ENCODE measurements at regions not wholly inside any gene's neighbourhood (a gene's known extent, or its start where the extent isn't known, plus 50 kb on each side); places are given as distances from the start of the nearest gene placed in this dataset.

GRCh38 chr18:44599412-44599811, 81.3 kb upstream of the SETBP1 start:
- TF ChIP-seq SIN3A (IDR thresholded peaks at IDR 0.05; ENCODE audit: borderline replicate concordance, insufficient read depth, low read length) = no peak

GRCh38 chr18:44601447-44601846, 79.2 kb upstream of the SETBP1 start:
- TF ChIP-seq FOXP2 (optimal IDR thresholded peaks at IDR 0.05; ENCODE audit: borderline replicate concordance, extremely low read depth, extremely low read length, insufficient read depth) = no peak
- no peak for TF ChIP-seq SIN3A (IDR thresholded peaks at IDR 0.05; ENCODE audit: borderline replicate concordance, insufficient read depth, low read length)
- no peak for TF ChIP-seq POLR2AphosphoS5 (IDR thresholded peaks at IDR 0.05; ENCODE audit: low read depth, low read length)
- no peak for TF ChIP-seq REST (IDR thresholded peaks at IDR 0.05; ENCODE audit: insufficient read depth in 1 of 2, low read depth in 2 of 2, low read length in 2 of 2)
- no peak for TF ChIP-seq TAF1 (IDR thresholded peaks at IDR 0.05; ENCODE audit: borderline replicate concordance, insufficient read depth, low read length)

GRCh38 chr18:44602380-44602779, 78.3 kb upstream of the SETBP1 start:
- TF ChIP-seq SIN3A (IDR thresholded peaks at IDR 0.05; ENCODE audit: borderline replicate concordance, insufficient read depth, low read length) = no peak
- TF ChIP-seq REST (IDR thresholded peaks at IDR 0.05; ENCODE audit: insufficient read depth in 1 of 2, low read depth in 2 of 2, low read length in 2 of 2) = no peak
- no peak for TF ChIP-seq FOXP2 (optimal IDR thresholded peaks at IDR 0.05; ENCODE audit: borderline replicate concordance, extremely low read depth, extremely low read length, insufficient read depth)
- no peak for TF ChIP-seq POLR2AphosphoS5 (IDR thresholded peaks at IDR 0.05; ENCODE audit: low read depth, low read length)
- TF ChIP-seq TAF1 (IDR thresholded peaks at IDR 0.05; ENCODE audit: borderline replicate concordance, insufficient read depth, low read length) = no peak

- TF ChIP-seq POLR2AphosphoS5 (IDR thresholded peaks at IDR 0.05; ENCODE audit: low read depth, low read length) (no peak), SIN3A (IDR thresholded peaks at IDR 0.05; ENCODE audit: borderline replicate concordance, insufficient read depth, low read length) (no peak), TAF1 (IDR thresholded peaks at IDR 0.05; ENCODE audit: borderline replicate concordance, insufficient read depth, low read length) (no peak), REST (IDR thresholded peaks at IDR 0.05; ENCODE audit: insufficient read depth in 1 of 2, low read depth in 2 of 2, low read length in 2 of 2) (no peak), FOXP2 (optimal IDR thresholded peaks at IDR 0.05; ENCODE audit: borderline replicate concordance, extremely low read depth, extremely low read length, insufficient read depth) (no peak)
Measured at GRCh38 chr18:44602845-44603244, 77.8 kb upstream of the SETBP1 start.

- TF ChIP-seq FOXP2 (optimal IDR thresholded peaks at IDR 0.05; ENCODE audit: borderline replicate concordance, extremely low read depth, extremely low read length, insufficient read depth) = no peak
- TF ChIP-seq POLR2AphosphoS5 (IDR thresholded peaks at IDR 0.05; ENCODE audit: low read depth, low read length) = no peak
- no peak for TF ChIP-seq TAF1 (IDR thresholded peaks at IDR 0.05; ENCODE audit: borderline replicate concordance, insufficient read depth, low read length)
- TF ChIP-seq SIN3A (IDR thresholded peaks at IDR 0.05; ENCODE audit: borderline replicate concordance, insufficient read depth, low read length) = no peak
- TF ChIP-seq REST (IDR thresholded peaks at IDR 0.05; ENCODE audit: insufficient read depth in 1 of 2, low read depth in 2 of 2, low read length in 2 of 2) = no peak
Measured at GRCh38 chr18:44609181-44609941, 71.3 kb upstream of the SETBP1 start.

Data from PFSK-1 (cell line).